ENCODE measurements at regions not wholly inside any gene's neighbourhood (a gene's known extent, or its start where the extent isn't known, plus 50 kb on each side); places are given as distances from the start of the nearest gene placed in this dataset.
A peak's percentile ranks its signal among the peaks of the same experiment; 100 is the strongest.
"Not testable (repeated sequence)": the region's sequence is repeated elsewhere in the genome, so short reads cannot be mapped to it uniquely, and the experiment has no call there.

DNA sequence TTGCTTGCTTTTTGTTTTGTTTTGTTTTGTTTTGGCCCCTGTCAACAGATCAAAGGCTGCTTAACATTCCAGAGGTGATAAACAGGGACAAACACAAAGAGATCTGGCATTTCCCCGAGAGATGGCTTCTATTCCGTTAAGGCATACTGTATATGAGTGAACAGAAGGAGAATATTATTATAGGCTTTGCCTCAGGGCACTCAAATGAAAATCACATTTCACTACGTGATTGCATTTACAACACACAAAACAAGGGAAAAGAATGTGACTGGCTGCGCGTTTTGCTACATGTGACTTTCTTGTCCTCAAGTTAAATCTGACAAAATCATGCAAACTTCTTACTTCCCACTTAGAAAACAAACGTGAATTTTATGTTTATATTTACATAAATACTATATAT is 1037.9 kb upstream of the DDX18 start:
- no peak for DNase-seq

DNA sequence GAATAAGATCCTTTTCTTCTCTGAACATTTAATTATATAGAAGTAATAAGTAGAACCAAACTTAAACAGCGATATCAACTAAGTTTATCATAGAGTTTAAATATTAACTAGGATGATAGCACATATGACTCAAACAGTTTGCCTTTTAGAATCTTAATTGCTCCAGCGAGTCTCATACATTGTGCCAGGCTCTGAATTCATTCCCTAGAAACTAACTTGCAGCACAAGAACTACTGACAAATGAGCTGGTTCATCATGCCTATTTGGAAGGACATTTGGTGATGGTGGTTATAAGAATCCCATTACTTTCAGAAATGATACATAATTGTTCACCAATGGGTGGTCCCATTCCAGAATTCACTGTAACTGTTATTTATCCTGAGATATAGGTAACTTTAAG is 1026.6 kb upstream of the DDX18 start:
- DNase-seq, result no peak

DNA sequence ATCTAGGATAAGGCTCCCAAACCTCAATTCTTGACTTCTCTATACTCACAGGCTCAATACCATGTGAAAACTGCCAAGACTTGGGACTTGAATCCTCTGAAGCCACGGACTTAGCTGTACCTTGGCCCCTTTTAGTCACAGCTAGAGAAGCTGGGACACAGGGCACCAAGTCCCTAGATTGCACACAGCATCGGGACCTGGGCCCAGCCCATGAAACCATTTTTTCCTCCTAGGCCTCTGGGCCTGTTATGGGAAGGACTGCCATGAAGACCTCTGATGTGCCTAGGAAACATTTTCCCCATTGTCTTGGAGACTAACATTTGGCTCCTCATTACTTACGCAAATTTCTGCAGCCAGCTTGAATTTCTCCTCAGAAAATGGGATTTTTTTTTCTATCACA is 1011.8 kb upstream of the DDX18 start:
- DNase-seq, result no peak

DNA sequence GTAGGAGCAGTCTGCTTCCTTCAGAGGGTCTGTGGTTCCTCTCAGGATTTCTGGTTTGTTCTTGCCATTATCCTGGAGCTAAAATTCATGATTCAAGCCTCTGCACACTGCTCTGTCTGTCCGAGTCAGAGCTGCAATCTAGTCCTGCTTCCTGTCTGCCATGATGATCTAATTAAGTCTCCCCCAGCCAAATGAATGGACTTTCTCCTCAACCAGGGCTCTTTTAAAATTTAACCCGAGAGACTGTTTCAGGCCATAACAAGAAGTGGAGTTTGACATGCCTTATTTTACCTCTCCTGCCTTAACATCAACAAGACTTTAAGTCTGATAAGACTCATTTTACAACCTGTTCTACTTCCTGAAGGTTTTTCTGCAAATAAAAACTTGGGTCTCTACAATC is 1009.6 kb upstream of the DDX18 start:
- no peak for DNase-seq

DNA sequence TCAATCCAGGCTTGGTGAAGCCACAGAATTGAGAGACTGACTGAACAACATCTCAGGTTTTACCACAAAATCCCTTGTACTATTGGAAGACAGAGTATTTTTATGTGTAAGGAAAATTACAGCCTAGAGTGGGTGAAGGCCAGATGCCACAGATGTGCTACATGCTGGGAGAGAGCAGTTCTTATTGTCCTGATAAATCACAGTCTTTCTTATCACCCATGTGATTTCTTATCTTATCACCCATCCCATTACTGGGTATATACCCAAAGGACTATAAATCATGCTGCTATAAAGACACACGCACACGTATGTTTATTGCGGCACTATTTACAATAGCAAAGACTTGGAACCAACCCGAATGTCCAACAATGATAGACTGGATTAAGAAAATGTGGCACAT is 1008.0 kb upstream of the DDX18 start:
- not testable (repeated sequence) for DNase-seq

DNA sequence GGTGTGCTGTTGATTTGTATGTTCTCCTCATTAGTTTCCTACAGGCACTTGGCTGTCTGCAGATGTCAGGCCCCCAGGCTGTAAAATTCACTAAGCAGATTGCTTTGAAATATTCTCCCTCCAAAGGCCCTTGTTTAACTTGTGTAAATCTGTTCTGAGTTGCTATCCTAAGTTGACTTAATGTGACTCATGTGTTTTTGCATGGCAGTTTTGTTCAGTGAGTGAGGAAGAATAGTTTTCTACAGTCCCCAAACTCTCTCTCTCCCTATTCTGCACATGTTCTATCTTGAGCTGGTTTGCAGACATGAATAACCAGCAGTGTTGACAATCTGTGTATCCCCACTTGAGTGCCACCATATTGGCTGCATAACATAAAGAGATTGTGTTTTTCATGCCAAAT is 1005.4 kb upstream of the DDX18 start:
- DNase-seq, result no peak

DNA sequence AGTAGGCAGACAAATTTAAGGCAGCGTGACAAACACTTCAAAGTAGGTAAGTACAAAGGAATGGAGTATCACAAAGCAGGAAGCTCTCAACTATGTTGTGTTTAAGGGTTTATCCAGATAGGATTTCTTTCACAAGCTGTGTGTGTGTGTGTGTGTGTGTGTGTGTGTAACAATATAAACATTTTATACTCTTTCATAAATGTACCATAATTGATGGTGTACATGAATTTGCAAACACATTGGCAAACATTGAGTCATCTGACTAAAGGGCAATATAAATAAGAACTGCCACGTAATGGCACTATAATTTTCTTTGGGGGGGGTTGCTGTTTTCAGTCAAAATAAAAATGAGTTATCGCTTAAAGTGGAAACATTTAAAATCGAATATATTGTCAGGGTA is 1004.4 kb upstream of the DDX18 start:
- no peak for DNase-seq

DNA sequence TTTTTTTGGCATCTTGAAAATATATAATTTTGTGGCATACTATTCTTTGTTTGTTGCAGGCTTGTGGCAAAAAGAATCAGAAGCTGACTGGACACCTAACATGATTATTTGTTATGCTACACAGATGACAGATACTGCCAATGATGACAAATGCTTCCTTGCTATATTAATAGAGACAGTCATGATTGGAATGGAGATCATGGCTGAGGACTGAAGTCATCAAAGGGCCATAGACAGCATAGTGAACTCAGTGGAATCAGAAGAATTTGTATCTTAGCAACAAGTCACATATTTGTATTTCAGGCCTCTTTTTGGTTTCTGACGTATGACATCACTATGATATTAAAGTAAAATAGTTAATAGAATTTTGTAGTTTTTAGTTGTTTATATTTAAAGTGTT is 1003.8 kb upstream of the DDX18 start:
- no peak for DNase-seq

DNA sequence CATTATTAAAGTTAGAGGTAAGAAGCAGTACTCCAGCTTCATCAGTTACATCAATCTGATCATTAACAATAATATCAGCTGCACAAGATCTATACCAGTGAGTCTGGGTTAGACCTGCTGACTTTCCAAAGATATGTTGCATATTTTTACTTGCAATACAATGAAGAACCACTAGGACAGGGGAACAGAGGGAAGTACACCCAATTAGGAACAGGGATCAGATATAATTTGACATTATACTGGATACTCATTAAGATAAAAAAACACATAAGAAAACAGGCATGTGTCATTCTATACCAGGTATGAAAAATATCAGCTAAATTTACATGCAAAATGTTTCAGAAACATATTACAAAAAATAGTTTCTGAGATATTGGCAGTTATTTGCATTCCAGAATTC is 995.1 kb upstream of the DDX18 start:
- no peak for DNase-seq

DNA sequence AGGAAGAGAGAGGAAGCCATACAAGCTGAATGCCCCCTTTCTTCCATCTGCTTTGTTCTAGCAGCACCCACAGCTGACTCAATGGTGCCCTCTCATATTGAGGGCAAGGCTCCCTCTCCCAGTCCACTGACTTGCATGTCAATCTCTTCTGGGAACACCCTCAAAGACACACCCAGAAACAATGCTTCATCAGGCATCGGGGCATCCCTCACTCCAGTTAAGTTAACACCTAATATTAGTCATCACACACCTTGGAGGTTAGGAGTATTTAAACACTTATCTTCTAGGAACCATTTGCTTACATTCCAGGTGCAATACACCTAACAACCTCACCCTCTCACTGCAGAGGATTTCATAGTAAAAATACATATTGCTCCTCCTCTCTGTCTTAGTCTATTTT is 993.5 kb upstream of the DDX18 start:
- DNase-seq, result no peak

DNA sequence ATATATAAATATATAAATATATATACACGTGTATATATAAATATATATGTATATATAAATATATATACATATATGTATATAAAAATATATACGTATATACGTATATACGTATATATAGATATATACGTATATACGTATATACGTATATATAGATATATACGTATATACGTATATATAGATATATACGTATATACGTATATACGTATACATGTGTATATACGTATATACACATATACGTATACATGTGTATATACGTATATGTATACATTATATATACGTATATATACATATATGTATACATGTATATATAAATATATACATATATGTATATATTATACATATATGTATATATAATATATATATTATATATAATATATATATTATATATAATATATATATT is 984.9 kb upstream of the DDX18 start:
- not testable (repeated sequence) for DNase-seq

DNA sequence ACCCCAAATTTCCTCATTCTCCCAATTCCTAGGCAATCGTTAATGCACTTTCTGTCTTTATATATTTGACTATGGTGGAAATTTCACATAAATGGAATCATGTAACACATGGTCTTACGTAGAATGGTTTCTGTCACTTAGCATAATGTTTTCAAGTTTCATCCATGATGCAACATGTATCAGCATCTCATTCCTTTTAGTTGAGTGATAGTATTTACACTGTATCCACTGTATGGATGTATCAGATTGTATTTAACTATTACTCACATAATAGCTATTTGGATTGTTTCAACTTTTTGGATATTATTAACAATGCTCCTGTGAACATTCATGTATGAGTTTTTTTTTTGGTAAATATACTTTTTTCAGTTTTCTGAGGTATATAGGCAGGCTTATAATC is 982.3 kb upstream of the DDX18 start:
- no peak for DNase-seq

DNA sequence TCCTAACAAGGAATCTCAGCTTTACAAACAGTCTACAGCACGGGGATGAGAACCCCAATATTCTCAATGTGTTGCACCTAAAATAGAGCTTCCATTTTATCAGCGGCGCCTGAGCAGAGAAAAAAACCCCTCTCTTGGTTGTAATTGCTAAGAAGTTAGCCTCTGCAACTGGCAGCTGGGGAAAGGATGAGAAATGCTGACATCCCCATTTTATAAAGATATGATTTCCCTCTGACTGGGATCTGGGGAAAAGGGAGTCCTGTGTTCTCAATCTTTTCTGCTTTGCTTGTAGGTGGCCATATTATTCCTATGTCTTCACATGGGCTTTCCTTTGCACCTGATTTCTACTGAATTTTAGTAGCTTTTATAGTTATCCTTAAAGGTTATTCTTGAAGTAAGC is 981.4 kb upstream of the DDX18 start:
- no peak for DNase-seq

DNA sequence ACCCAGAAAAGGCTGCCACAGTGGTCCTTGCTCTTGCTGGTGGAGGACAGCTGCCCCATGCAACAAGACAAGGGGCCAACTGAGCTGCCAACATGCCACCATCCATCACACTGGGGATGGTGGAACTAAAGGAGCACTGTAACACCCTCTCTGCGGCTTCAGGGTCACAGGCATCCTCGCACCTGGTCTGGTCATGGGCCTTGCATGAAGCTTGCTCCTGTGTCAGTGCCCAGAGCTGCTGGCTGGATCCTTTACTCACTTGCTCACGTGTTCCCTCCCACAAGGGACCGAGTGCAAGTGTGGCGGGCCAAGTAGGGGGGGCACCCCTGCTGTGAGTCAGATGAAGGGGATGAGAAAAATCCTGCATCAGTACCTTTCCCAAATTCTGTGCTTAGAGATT is 972.3 kb upstream of the DDX18 start:
- no peak for DNase-seq

DNA sequence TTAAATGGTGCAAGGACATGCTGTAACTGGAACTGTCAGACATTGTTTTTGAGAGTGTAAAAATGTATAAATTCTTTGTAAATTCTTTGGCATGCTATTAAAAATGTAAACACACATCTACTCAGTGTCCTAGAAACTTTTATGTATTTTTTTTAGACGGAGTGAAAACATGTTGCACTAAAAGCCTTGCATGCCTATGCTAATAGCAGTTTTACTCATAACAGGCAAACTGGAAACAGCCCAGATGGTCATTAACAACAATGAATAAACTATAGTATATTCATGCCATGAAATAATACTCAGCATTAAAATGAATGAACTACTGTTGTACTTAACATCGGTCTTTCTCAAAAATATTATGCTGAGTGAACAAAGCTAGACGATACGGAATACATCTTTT is 954.8 kb upstream of the DDX18 start:
- DNase-seq, result no peak

DNA sequence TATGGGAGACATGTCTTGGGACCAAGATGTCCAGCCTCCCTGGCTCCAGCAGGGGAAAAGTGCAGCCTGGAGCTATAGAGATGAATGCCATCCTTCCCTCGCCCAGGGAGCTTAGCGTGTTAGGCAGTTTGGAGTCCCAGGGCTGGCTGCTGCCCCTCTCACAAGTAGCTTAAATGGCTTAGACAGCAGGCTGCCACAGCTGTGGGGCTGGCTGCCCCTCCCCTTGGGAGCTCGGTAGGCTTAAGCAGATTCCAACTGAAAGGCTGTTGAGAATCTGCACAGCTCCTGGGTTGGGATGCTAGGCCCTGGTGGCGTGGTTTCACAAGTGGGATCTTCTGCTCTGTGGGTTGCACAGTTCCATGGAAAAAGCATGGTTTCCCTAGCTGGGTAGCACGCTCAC is 940.5 kb upstream of the DDX18 start:
- DNase-seq, result no peak

DNA sequence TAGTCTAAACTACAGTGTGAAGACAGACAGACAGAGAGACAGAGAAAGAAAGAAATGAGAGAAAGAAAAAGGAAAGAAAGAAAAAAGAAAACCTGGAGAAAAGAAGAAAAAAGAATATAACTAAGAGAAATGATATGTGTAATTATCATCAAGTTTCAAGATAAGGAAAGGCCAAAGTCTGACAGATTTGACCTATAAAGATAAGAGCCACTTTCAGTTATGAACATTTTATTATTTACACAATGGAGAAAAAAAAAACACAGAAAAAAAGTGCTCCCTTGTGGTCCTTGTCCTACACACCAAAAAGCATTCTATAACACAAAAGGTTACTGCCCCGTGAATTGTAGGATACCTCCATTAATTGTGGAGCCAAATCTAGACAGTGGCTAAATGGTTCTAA is 937.2 kb upstream of the DDX18 start:
- no peak for DNase-seq

DNA sequence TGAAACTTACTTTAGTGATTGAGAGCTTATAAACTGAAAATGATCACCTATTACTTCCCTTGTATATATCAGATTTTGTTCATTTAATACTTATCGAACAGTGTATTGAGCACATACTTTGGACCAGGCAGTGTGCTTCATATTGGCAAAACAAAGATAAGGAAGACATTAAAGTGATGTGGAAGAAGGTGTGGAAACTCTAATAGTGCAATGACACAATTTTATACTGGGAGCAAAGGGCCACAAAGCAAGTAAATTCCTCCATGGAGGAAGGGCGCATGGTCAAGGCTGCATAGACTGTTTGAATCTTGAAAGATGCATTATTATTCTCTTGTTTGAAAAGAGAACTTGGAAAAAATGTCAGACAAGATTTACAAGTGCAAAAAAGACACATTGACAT is 936.5 kb upstream of the DDX18 start:
- no peak for DNase-seq

DNA sequence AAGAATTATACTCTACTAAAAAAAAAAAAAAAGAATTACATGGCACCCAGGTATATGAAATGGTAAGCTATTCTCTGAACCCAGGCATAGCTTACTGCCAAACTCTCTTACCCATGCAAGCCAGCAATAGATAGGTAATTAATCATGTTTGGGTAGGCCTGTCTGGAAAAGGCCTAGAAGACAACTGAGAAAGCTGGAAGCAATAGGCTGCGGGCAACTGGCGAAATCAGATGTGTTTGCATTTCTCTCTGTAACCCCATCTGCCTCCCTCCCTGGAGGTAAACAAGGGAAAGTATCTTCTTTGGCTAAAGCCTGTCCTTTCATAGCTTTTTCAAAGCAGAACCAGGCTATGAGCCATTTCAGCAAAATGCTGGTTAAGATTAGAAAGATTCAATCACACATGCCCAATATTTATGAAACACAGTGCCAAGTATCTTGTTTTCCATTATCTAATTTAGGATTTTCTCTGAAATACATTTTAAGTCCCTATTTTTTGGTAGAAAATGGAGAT is 934.8 kb upstream of the DDX18 start:
- DNase-seq, result peak; percentile 25

DNA sequence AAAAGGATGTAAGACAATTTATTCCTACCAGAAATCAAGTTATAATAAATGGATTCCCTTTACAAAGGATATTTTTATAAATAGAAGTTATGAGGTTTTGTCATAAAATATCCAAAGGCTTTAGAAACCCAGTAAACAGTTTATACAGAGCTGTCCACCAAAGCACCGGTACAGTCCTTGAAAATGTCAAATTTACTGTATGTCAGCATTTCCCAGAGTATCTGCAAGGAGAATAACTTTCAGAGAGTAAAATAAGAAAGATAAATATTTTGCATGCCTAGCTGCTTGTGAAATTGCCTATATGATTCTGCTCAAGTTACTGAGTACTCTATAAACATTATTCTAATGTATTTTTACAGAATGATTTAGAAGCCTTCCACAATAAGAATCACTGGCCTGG is 923.3 kb upstream of the DDX18 start:
- DNase-seq, result no peak

DNA sequence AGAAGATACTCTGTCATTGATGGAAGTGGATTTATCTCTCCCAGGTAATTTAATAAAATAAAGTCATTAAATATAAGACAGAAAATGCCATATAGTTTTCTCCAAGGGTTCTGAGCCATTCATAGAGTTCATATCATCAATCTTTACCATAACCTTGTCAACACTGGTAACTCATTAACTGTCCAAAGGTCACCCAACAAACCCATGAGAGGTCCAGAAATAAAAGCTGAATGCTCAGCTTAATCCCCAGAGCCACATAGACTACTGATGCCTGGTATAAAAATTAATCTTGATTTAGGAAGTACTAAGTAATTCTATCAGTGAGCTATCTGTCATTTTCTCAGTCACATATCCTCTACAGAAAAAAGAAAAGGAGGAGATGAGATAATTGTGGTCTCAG is 903.0 kb upstream of the DDX18 start:
- DNase-seq, result no peak

DNA sequence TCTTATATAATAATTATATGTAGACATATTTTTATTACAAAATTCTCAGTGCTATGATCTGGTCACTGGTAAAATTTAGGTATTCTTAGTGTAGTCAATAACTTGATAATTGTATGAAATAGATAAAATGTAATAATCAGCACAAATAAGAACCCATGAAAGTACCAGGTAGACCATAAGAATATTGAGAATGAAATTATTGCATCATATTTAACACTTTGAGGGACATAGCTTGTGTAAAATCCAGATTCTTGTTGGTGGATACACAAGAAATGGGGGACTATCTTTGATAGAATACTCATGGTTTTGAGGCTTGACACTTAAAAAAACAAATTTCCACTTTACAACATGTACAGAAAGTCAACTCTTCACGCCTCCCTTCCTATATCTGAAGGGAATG is 898.8 kb upstream of the DDX18 start:
- no peak for DNase-seq

DNA sequence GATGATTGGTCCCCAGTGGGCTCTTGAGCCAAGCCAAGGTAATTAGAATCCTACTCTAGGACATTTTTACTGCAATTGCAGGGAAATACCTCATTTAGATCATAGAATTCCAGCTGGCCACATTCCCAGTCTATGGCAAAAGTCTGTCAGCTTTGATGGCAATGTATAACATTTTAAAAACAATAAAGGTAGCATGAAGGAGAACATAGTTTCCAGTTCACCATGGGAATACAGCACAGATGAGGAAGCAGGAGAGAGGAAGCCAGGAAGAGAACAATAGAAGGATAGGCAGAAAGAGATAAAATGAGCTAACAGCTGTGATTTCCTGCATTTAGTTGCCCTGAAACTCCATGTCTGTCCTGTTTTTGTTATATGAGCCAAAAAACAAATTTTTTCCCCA is 897.3 kb upstream of the DDX18 start:
- no peak for DNase-seq

DNA sequence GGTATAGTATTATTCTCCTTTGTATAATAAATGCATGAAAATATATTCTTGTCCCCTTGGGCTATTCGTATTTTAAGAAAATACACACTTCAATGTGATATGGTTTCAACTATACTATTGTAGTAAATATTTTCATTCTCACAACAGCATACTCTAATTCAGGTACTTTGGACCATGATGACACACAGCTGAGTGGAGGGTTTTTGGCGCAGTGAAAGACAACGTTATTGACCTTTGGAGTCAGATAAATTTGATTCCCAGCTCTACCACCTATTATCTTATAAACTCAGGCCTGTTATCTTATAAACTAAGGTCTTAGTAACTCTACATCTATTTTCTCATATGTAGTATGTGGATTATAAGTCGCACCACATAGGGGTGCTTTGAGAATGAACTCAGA is 895.9 kb upstream of the DDX18 start:
- no peak for DNase-seq

DNA sequence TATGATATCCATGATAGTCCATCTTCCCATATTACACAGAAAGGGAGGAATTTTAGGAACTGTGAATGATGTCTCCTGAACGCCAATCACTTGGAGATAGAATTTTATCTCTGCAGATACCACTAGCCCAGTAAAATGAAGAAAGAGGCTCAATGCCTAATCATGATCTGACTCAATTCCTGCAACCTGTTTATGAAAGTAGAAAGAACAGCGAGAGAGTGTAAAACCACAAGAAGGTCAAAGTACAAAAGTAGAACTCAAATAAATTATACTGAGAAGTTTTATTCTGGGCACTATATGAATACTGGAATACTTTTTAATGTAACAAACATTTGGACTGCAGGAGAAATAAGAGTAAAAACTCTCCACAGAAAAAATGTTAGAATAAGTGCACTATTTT is 892.1 kb upstream of the DDX18 start:
- DNase-seq, result no peak

DNA sequence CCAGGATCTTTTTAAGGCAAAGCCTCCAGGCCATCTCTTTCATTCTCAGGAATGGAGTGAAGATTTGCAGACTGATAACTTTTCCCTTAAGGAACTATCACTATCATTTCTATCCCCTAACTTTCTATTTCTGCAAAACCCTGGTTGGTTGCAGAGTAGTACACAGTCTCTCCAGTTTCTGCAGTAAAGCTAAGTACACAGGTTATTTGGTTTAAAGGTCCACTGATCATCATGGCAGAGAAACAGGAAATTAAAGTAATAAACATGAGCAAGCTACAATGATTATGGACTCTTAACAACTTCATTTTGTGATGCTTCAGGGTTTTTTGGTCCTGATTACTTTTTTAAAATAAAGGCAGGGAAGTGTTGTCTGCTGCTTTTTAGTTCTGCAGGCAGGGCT is 890.0 kb upstream of the DDX18 start:
- DNase-seq, result no peak

Data from NCI-H510A treated with DMSO at 0.1 percent for 48 hours (cell line).